ENCODE measurements at regions not wholly inside any gene's neighbourhood (a gene's known extent, or its start where the extent isn't known, plus 50 kb on each side); places are given as distances from the start of the nearest gene placed in this dataset.

- DNase-seq (ENCODE audit: low spot score) = no peak
Observed at GRCh38 chr15:38647683-38648082, 83.1 kb upstream of the RASGRP1 start.

DNA sequence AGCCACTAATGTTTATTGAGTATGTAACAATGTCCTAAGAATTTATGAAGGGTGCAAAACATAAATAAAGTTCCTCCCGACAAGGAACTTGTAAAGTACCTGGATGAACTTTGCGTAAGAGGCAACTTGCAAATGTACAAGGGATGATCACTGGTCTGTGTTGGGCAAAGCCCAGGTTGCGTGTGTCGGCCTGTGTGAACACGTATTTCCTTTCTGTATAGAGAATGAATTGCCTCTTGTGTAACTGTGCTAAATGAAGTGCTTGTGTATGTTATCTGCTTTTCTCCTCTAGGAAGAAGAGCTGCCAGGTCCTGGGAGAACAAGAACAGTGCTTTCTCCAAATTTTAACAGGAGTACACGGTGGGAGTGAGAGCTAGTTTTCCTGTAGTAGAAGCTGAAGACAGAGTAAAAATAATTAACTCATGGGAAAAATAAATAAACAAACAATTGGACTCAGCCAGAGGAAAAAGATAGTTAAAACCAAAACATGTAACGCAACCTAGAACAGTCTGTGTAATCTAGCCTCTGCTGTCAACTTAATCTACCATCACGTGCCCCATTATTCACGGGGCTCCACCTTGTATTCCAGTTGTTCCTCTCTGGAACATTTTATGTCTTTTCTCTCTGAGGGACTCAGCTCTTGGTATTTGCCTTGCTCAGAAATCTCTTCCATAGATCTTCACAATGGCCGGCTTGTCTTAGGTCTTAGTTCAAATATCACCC lies 83.7 kb upstream of the RASGRP1 start:
- no peak for DNase-seq (ENCODE audit: low spot score)

- DNase-seq (ENCODE audit: low spot score) = no peak
Observed at GRCh38 chr15:38650384-38650783, 85.8 kb upstream of the RASGRP1 start.

- no peak for DNase-seq (ENCODE audit: low spot score)
Observed at GRCh38 chr15:38650936-38651327, 86.3 kb upstream of the RASGRP1 start.

- DNase-seq (ENCODE audit: low spot score) = no peak
Observed at GRCh38 chr15:38651328-38652038, 86.9 kb upstream of the RASGRP1 start.

- DNase-seq (ENCODE audit: low spot score) = no peak
Observed at GRCh38 chr15:38652183-38652794, 87.7 kb upstream of the RASGRP1 start.

GRCh38 chr15:38652998-38653397 lies 88.4 kb upstream of the RASGRP1 start:
- DNase-seq (ENCODE audit: low spot score) = no peak

- no peak for DNase-seq (ENCODE audit: low spot score)
Observed at GRCh38 chr15:38658431-38658830, 93.8 kb upstream of the RASGRP1 start.

GRCh38 chr15:38660738-38661137 lies 96.1 kb upstream of the RASGRP1 start:
- DNase-seq (ENCODE audit: low spot score) = no peak

GRCh38 chr15:38662033-38662802 lies 97.6 kb upstream of the RASGRP1 start:
- DNase-seq (ENCODE audit: low spot score) = no peak

GRCh38 chr15:38662805-38663204 lies 98.2 kb upstream of the RASGRP1 start:
- DNase-seq (ENCODE audit: low spot score) = no peak

GRCh38 chr15:38665586-38666305 lies 101.1 kb upstream of the RASGRP1 start:
- no peak for DNase-seq (ENCODE audit: low spot score)

- DNase-seq (ENCODE audit: low spot score) = no peak
Observed at GRCh38 chr15:38666865-38667510, 102.4 kb upstream of the RASGRP1 start.

- DNase-seq (ENCODE audit: low spot score) = no peak
Observed at GRCh38 chr15:38667890-38668850, 103.6 kb upstream of the RASGRP1 start.

GRCh38 chr15:38668898-38669391 lies 104.3 kb upstream of the RASGRP1 start:
- no peak for DNase-seq (ENCODE audit: low spot score)

DNA sequence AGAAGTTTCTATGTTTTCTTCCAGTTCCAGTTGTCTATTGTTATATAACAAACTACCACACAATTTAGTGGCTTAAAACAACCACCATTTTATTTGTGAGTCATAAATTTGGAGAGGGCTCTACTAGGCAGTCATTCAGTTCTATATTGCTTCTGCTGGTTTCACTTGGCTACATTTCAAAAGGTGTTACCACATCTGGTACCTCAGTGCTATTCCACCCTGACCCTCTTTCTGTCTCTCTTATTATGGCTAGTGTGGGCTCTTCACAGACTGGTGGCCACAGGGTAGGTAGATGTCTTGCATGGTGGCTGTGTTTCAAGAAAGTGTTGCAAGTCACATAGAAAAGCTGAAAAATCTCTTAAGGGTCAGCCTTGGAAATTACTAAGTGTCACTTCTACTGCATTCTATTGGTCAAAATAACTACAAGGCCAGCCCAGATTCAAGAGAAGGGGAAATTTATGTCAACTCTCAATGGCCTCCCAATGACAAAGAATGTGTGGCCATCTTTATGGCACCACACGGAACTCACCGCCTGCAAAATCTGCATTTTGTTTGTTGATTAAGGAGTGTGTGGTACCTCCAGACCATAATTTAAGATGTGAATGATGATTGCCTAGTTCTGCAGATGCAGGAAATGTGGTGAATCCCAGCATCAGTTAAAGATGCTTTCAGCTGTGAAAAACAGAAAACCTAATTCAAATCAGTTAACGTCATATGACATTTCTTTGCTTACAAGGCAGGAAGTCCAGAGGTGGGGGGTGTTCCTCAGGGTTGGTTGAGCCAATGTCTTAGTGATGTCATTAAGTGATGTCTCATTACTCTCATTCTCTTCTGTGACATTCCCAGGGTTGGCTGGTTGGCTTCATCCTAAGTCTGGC lies 105.8 kb upstream of the RASGRP1 start:
- DNase-seq (ENCODE audit: low spot score) = no peak

DNA sequence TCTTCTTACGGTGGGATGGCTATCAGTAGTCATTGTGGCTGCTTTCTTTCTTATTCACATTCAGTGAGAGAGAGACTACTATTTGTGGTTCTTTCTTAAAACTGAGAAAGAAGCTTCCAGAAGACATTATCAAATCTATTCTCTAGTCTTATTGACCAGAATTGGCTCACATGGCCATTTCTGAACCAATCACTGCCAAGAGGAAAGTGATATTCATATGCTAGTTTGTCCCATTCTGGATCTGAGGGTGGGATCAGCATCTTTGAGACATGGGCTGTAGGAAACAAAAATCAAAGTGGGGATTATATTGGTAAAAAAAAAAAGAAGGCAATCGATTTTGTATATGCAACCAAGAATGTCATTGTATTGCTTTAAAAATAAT lies 106.4 kb upstream of the RASGRP1 start:
- no peak for DNase-seq (ENCODE audit: low spot score)

GRCh38 chr15:38671675-38672254 lies 107.2 kb upstream of the RASGRP1 start:
- DNase-seq (ENCODE audit: low spot score) = no peak
